Colonic mucosa (tissue), 4 donors: ENCODE measurements at regions not wholly inside any gene's neighbourhood (a gene's known extent, or its start where the extent isn't known, plus 50 kb on each side); places are given as distances from the start of the nearest gene placed in this dataset.

Source experiments
- DNase-seq: peaks from one replicate; pipeline ENCODE4 v3.0.0-alpha.2; 2020
- H3K27ac ChIP-seq: fragments of 200-600 bp; one replicate; pipeline ENCODE4 v1.8.0; 2021
- H3K27me3 ChIP-seq: fragments of 200-600 bp; one replicate; pipeline ENCODE4 v1.8.0; 2021
- H3K36me3 ChIP-seq: fragments of 200-600 bp; one replicate; pipeline ENCODE4 v1.8.0; 2021
- H3K4me1 ChIP-seq: fragments of 200-600 bp; one replicate; pipeline ENCODE4 v1.8.0; 2021; ENCODE audit warnings: mild to moderate bottlenecking
- H3K4me3 ChIP-seq: fragments of 200-600 bp; one replicate; pipeline ENCODE4 v1.8.0; 2021
- H3K9ac ChIP-seq, 2 donors: one replicate each; pipeline ENCODE4 v1.7.0; 2013; ENCODE audit warnings: control low read depth in 2 of 2, low read depth in 2 of 2, low read length in 2 of 2
- H3K9me3 ChIP-seq: fragments of 200-600 bp; one replicate; pipeline ENCODE4 v1.8.0; 2021
- CTCF ChIP-seq: fragments of 200-600 bp; IDR thresholded peaks from one replicate; pipeline ENCODE4 v1.8.0; 2022; ENCODE audit warnings: antibody characterized with exemption, mild to moderate bottlenecking
- intact Hi-C: fragments of 100-400 bp; cut with DNase I; formaldehyde crosslinking; loops from one replicate; pipeline ENCODE4 v1.14.1; 2022
- donor health status: healthy.
- donor health status: DM: no; HTN: no; CAD: no.
- donor health status: DM: no; HTN: no; CAD: no.

GRCh38 chr11:19332476-19332875 lies 91.7 kb upstream of the E2F8 start:
- H3K27me3 ChIP-seq, result no peaks in the 10 kb centered on the region
- DNase-seq, result no peak
- no peaks in the 10 kb centered on the region for H3K36me3 ChIP-seq
- no peaks in the 10 kb centered on the region for H3K9me3 ChIP-seq
- no peak overlapping the region for H3K4me3 ChIP-seq
- intact Hi-C loops, result no loop called here
- H3K27ac ChIP-seq, result no peak overlapping the region
- H3K9ac ChIP-seq, result no peak overlapping the region
- TF ChIP-seq CTCF, result no peak
- H3K4me1 ChIP-seq, result no peaks in the 10 kb centered on the region

GRCh38 chr11:19330416-19330815 lies 89.7 kb upstream of the E2F8 start:
- H3K9ac ChIP-seq, result no peak overlapping the region
- intact Hi-C loops, result no loop called here
- no peaks in the 10 kb centered on the region for H3K4me1 ChIP-seq
- no peak overlapping the region for H3K4me3 ChIP-seq
- no peaks in the 10 kb centered on the region for H3K9me3 ChIP-seq
- no peaks in the 10 kb centered on the region for H3K36me3 ChIP-seq
- TF ChIP-seq CTCF, result no peak
- H3K27ac ChIP-seq, result no peak overlapping the region
- DNase-seq, result no peak
- H3K27me3 ChIP-seq, result no peaks in the 10 kb centered on the region

- Histone ChIP-seq H3K4me3 (no peak overlapping the region), H3K27ac (no peak overlapping the region), H3K27me3 (no peaks in the 10 kb centered on the region), H3K4me1 (no peaks in the 10 kb centered on the region), H3K36me3 (no peaks in the 10 kb centered on the region), H3K9ac (no peak overlapping the region), H3K9me3 (no peaks in the 10 kb centered on the region)
- TF ChIP-seq CTCF, result no peak
- intact Hi-C loops, result no loop called here
- DNase-seq, result no peak
These were observed 89.2 kb upstream of the E2F8 start for GRCh38 chr11:19329970-19330369.

- Histone ChIP-seq H3K36me3 (no peaks in the 10 kb centered on the region), H3K4me1 (no peaks in the 10 kb centered on the region), H3K9me3 (no peaks in the 10 kb centered on the region), H3K27me3 (no peaks in the 10 kb centered on the region), H3K27ac (no peak overlapping the region), H3K9ac (no peak overlapping the region), H3K4me3 (no peak overlapping the region)
- intact Hi-C loops, result no loop called here
- DNase-seq, result no peak
- TF ChIP-seq CTCF, result no peak
These were observed 88.0 kb upstream of the E2F8 start for GRCh38 chr11:19328586-19329311.

- Histone ChIP-seq H3K36me3 (no peaks in the 10 kb centered on the region), H3K4me1 (no peaks in the 10 kb centered on the region), H3K27ac (no peak overlapping the region), H3K4me3 (no peak overlapping the region), H3K27me3 (no peaks in the 10 kb centered on the region), H3K9ac (no peak overlapping the region), H3K9me3 (no peaks in the 10 kb centered on the region)
- no peak for DNase-seq
- intact Hi-C loops, result no loop called here
- no peak for TF ChIP-seq CTCF
These were observed 86.5 kb upstream of the E2F8 start for GRCh38 chr11:19327280-19327679.
